H1 (cell line): ENCODE measurements at regions not wholly inside any gene's neighbourhood (a gene's known extent, or its start where the extent isn't known, plus 50 kb on each side); places are given as distances from the start of the nearest gene placed in this dataset.

Experiments used
- ATF3 ChIP-seq: IDR thresholded peaks from 2 replicates; pipeline ENCODE4 v1.6.1; 2011; ENCODE audit warnings: low read depth, mild to moderate bottlenecking, low read length; ENCODE audit not compliant: insufficient read depth
- BCL11A ChIP-seq, 2 experiments: IDR thresholded peaks; one replicate each; pipeline ENCODE4 v1.6.1; 2011; ENCODE audit warnings: low read depth in 2 of 2, low read length in 2 of 2, mild to moderate bottlenecking in 2 of 2
- CBX5 ChIP-seq: fragments of 300-800, 300-1000 bp; sonication (generic); IDR thresholded peaks from 2 replicates; pipeline ENCODE4 v1.7.1; 2016; ENCODE audit warnings: antibody characterized with exemption, low read length, low read depth
- CBX8 ChIP-seq: fragments of 300-800, 300-1000 bp; sonication (generic); IDR thresholded peaks from 2 replicates; pipeline ENCODE4 v1.7.1; 2016; ENCODE audit warnings: low read depth, low read length, borderline replicate concordance
- CTCF ChIP-seq, 3 experiments: IDR thresholded peaks; 1 replicate in 2 of 3; 2 replicates in 1 of 3; pipeline versions ENCODE4 v1.5.1 to v1.6.1; 2011; ENCODE audit warnings: low read length in 3 of 3, mild to moderate bottlenecking in 3 of 3, inconsistent platforms in 2 of 3, low read depth in 1 of 3, moderate library complexity in 1 of 3; ENCODE audit not compliant: insufficient read depth in 1 of 3; ENCODE audit errors: control extremely low read depth in 1 of 3
- GABPA ChIP-seq: IDR thresholded peaks from 2 replicates; pipeline ENCODE4 v1.6.1; 2011; ENCODE audit warnings: mild to moderate bottlenecking, low read length, moderate library complexity, borderline replicate concordance; ENCODE audit not compliant: insufficient read depth
- JUND ChIP-seq: IDR thresholded peaks from 2 replicates; pipeline ENCODE4 v1.6.1; 2011; ENCODE audit warnings: mild to moderate bottlenecking, improper control_type of control experiment, low read length
- MAX ChIP-seq: IDR thresholded peaks from 2 replicates; pipeline ENCODE4 v1.6.1; 2012; ENCODE audit warnings: inconsistent platforms
- NANOG ChIP-seq: IDR thresholded peaks from 2 replicates; pipeline ENCODE4 v1.6.1; 2011; ENCODE audit warnings: low read length, low read depth, mild to moderate bottlenecking, inconsistent platforms; ENCODE audit not compliant: insufficient read depth, poor library complexity, severe bottlenecking
- POLR2A ChIP-seq, 2 experiments: IDR thresholded peaks; 1 replicate in 1 of 2; 2 replicates in 1 of 2; pipeline ENCODE4 v1.6.1; 2011; ENCODE audit warnings: low read depth in 2 of 2, low read length in 2 of 2, mild to moderate bottlenecking in 2 of 2; ENCODE audit errors: control extremely low read depth in 1 of 2

GRCh38 chr20:3334156-3334943, 73.1 kb downstream of the DNAAF9 start (continued):
- TF ChIP-seq CTCF (IDR thresholded peaks at IDR 0.05; ENCODE audit: control extremely low read depth in 1 of 3, insufficient read depth in 1 of 3, low read depth in 1 of 3, low read length in 3 of 3) (no peak), NANOG (no peak), CBX5 (no peak), MAX (no peak), BCL11A (IDR thresholded peaks at IDR 0.05; ENCODE audit: low read depth in 2 of 2, low read length in 2 of 2) (no peak), JUND (no peak), ATF3 (no peak), GABPA (no peak), POLR2A (IDR thresholded peaks at IDR 0.05; ENCODE audit: control extremely low read depth in 1 of 2, low read depth in 2 of 2, low read length in 2 of 2) (no peak), CBX8 (no peak)
